A673 (cell line): ENCODE measurements at regions not wholly inside any gene's neighbourhood (a gene's known extent, or its start where the extent isn't known, plus 50 kb on each side); places are given as distances from the start of the nearest gene placed in this dataset.

ENCODE experiments used
- BruUV-seq: library from RNA; stranded (reverse); fragments of 400-500 nt; replicated peaks from 2 replicates; lab custom pipeline; 2021; lab: Mats Ljungman, UMichigan
- CTCF ChIA-PET: fragments of 300-600 bp; sonication (Branson Sonifier 250); formaldehyde crosslinking; loops from one replicate; lab custom pipeline; 2022; ENCODE audit warnings: antibody characterized with exemption; lab: Charles Lee
- POLR2A ChIA-PET: fragments of 300-600 bp; sonication (Branson Sonifier 250); formaldehyde crosslinking; loops from one replicate; lab custom pipeline; 2022; ENCODE audit warnings: antibody characterized with exemption; ENCODE audit not compliant: low non-redundant PET; lab: Charles Lee
- DNase-seq: peaks from one replicate; pipeline ENCODE4 v3.0.0-alpha.2; 2015; ENCODE audit warnings: low spot score
- H3K27ac ChIP-seq: fragments of 200-600 bp; sonication (generic); 2 replicates; pipeline ENCODE4 v1.5.1; 2016; ENCODE audit warnings: mixed run types, low read depth, mild to moderate bottlenecking, mixed read lengths, antibody characterized with exemption, low read length; ENCODE audit not compliant: poor library complexity, severe bottlenecking
- H3K27me3 ChIP-seq: fragments of 200-600 bp; sonication (generic); replicated peaks from 2 replicates; pipeline ENCODE4 v1.6.1; 2017; ENCODE audit warnings: mixed run types, low read depth, mild to moderate bottlenecking, mixed read lengths, antibody characterized with exemption, low read length; ENCODE audit not compliant: insufficient read depth, poor library complexity
- H3K36me3 ChIP-seq: fragments of 200-600 bp; sonication (generic); 2 replicates; pipeline ENCODE4 v1.6.1; 2016; ENCODE audit warnings: mixed run types, mild to moderate bottlenecking, mixed read lengths, antibody characterized with exemption, low read length; ENCODE audit not compliant: insufficient read depth, poor library complexity, severe bottlenecking
- H3K4me1 ChIP-seq: fragments of 200-600 bp; sonication (generic); 2 replicates; pipeline ENCODE4 v1.6.1; 2017; ENCODE audit warnings: mixed run types, mild to moderate bottlenecking, mixed read lengths, antibody characterized with exemption, low read length; ENCODE audit not compliant: insufficient read depth, poor library complexity, severe bottlenecking
- H3K4me3 ChIP-seq: fragments of 200-600 bp; sonication (generic); 2 replicates; pipeline ENCODE4 v1.5.1; 2016; ENCODE audit warnings: low read depth, mixed run types, mild to moderate bottlenecking, mixed read lengths, low read length; ENCODE audit not compliant: poor library complexity, severe bottlenecking
- H3K9me3 ChIP-seq: fragments of 200-600 bp; sonication (generic); 2 replicates; pipeline ENCODE4 v1.6.1; 2016; ENCODE audit warnings: mixed run types, low read depth, mild to moderate bottlenecking, mixed read lengths, antibody characterized with exemption, low read length; ENCODE audit not compliant: poor library complexity, severe bottlenecking
- EZH2 ChIP-seq: fragments of 200-600 bp; sonication (generic); IDR thresholded peaks from 2 replicates; pipeline ENCODE4 v1.6.1; 2017; ENCODE audit warnings: borderline replicate concordance, low read depth, mild to moderate bottlenecking, mixed read lengths, antibody characterized with exemption, low read length; ENCODE audit not compliant: poor library complexity, severe bottlenecking
- intact Hi-C: fragments of 100-400 bp; cut with micrococcal nuclease; formaldehyde crosslinking; loops from one replicate; pipeline ENCODE4 v1.10.0; 2022; ENCODE audit not compliant: unreplicated experiment
- TF ChIP-seq, protein P1 (sequence below): fragments of 300-800, 200-600 bp; sonication (generic); conservative IDR thresholded peaks from 2 replicates; pipeline ENCODE4 v1.5.1; 2017; ENCODE audit warnings: low read depth, mild to moderate bottlenecking, antibody characterized with exemption, low read length, moderate library complexity, mixed read lengths

DNA sequence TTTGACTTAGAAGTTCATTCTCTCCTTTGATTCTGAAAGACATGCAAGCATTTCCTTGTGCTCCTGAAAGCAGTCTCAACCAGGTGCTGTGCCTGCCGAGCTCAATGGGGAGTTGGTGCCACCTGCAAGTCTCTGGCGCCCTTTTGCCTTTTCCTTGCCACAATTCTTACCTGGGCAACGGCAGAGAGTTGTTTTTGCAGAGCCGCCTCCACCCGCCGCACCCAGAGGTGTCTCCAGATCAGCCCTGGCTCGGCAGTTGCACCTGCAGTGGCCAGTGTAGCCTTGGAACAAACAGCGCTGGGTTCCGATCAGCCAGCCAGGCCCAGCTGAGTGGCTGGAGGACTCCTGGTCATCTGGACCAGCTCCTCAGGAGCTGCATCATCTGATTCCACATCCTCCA, 262.9 kb downstream of the IRX2 start:
- Histone ChIP-seq H3K36me3 (no peaks in the 10 kb centered on the region), H3K27ac (no peak overlapping the region), H3K4me1 (no peaks in the 10 kb centered on the region), H3K27me3 (no peaks in the 10 kb centered on the region), H3K9me3 (peaks cover 29% of the 10 kb centered on the region), H3K4me3 (no peak overlapping the region)
- BruUV-seq: no TSS peak
- no peak for TF ChIP-seq EZH2
- TF ChIP-seq, protein P1, sequence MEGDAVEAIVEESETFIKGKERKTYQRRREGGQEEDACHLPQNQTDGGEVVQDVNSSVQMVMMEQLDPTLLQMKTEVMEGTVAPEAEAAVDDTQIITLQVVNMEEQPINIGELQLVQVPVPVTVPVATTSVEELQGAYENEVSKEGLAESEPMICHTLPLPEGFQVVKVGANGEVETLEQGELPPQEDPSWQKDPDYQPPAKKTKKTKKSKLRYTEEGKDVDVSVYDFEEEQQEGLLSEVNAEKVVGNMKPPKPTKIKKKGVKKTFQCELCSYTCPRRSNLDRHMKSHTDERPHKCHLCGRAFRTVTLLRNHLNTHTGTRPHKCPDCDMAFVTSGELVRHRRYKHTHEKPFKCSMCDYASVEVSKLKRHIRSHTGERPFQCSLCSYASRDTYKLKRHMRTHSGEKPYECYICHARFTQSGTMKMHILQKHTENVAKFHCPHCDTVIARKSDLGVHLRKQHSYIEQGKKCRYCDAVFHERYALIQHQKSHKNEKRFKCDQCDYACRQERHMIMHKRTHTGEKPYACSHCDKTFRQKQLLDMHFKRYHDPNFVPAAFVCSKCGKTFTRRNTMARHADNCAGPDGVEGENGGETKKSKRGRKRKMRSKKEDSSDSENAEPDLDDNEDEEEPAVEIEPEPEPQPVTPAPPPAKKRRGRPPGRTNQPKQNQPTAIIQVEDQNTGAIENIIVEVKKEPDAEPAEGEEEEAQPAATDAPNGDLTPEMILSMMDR: no peak
- CTCF ChIA-PET: no interaction called here
- POLR2A ChIA-PET: no interaction called here
- no peak for DNase-seq
- intact Hi-C loops: no loop called here

DNA sequence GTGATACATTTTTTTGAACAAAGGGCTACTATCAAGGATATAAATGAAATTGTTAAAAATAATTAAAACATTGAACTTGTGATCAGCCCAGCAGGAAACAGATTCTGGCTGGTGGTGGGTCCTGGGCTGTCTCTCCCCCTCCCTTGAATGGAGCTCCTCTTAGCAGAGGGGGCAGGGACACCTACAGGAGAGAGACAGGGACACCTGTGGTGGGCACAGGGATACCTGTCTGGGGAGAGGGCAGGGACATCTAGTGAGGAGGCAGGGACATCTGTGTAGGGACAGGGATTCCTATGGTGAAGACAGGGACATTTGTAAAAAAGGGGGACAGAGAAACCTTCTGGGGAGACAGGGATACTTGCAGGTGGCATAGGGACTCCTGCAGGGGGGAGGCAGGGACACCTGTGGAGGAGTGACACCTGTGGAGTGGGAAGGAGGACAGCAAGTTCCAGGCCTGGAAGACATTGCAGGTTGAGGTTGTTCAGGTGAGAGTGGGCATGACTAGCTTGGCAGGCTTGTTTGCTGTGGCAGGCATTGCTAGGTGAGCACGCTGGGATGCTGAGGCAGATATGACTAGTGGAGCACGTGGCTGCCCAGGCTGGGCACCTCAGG, 264.2 kb downstream of the IRX2 start:
- ChIA-PET CTCF (no interaction called here), POLR2A (no interaction called here)
- TF ChIP-seq, protein P1: no peak
- TF ChIP-seq EZH2: no peak
- H3K27ac ChIP-seq: no peak overlapping the region
- H3K4me3 ChIP-seq: no peak overlapping the region
- H3K9me3 ChIP-seq: peaks cover 33% of the 10 kb centered on the region
- H3K27me3 ChIP-seq: no peaks in the 10 kb centered on the region
- no peaks in the 10 kb centered on the region for H3K36me3 ChIP-seq
- H3K4me1 ChIP-seq: no peaks in the 10 kb centered on the region
- no TSS peak for BruUV-seq
- no peak for DNase-seq
- intact Hi-C loops: no loop called here

DNA sequence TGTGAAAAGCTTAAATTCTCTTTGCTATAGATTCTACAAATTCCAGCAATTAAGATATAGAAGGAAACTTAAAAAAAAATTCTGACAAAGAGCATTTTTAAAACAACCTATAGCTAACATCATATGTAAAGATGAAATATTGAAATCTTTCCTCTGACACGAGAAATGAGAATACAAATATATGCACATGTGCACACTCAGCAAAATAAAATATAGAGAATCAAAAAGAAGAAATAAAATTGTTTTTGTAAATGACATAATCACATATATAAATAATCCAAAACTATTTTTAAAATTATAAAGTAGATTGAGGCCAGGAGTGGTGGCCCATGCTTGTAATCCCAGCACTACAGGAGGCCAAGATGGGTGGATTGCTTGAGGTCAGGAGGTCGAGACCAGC, 265.1 kb downstream of the IRX2 start:
- no TSS peak for BruUV-seq
- Histone ChIP-seq H3K4me3 (no peak overlapping the region), H3K27me3 (no peaks in the 10 kb centered on the region), H3K36me3 (no peaks in the 10 kb centered on the region), H3K9me3 (peaks cover 42% of the 10 kb centered on the region), H3K27ac (no peak overlapping the region), H3K4me1 (no peaks in the 10 kb centered on the region)
- ChIA-PET CTCF (no interaction called here), POLR2A (no interaction called here)
- intact Hi-C loops: no loop called here
- no peak for DNase-seq
- TF ChIP-seq, protein P1: no peak
- no peak for TF ChIP-seq EZH2
